CD4-positive, alpha-beta T cell treated with Interleukin-21 for 1 hour (primary cell): ENCODE measurements at regions not wholly inside any gene's neighbourhood (a gene's known extent, or its start where the extent isn't known, plus 50 kb on each side); places are given as distances from the start of the nearest gene placed in this dataset.
"Not testable (repeated sequence)": the region's sequence is repeated elsewhere in the genome, so short reads cannot be mapped to it uniquely, and the experiment has no call there.

Source experiments
- DNase-seq: peaks from one replicate; pipeline ENCODE4 v3.0.0-alpha.2; 2020

DNA sequence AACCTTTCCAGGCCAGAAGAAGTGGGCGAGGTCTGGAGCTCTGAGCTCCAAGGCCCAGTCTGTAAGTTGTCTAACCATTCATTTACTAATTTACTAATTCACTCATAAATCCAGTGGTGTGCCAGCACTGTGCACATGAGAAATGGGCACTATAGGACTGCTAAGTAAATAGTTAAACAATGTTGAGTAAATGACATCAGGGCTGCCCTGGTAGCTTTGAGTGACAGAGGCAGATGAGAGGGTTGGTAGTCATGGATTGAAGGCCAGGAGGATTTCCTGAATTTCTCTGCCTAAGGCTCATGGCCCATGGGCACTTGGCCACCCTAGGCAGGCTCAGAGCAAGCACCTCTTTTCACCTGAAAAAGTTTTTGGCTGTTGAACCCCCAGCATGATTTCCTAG, 216.9 kb upstream of the RXFP2 start:
- DNase-seq, result no peak

DNA sequence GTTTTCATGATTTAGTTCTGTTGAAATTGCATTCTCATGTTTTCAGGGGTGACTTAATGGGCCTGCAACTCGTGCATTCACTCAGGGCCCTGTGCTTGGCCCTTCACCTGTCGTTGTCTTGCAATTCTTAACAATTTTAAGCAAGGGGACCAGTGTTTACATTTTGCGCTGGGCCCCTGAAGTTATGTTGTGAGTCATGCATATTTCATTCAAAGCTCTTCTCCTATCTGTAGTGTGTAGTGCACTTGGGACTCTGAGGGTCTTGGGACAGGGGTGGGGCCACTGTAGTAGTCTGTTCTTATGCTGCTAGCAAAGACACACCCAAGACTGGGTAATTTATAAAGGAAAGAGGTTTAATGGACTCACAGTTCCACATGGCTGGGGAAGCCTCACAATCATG, 211.2 kb upstream of the RXFP2 start:
- DNase-seq, result no peak

DNA sequence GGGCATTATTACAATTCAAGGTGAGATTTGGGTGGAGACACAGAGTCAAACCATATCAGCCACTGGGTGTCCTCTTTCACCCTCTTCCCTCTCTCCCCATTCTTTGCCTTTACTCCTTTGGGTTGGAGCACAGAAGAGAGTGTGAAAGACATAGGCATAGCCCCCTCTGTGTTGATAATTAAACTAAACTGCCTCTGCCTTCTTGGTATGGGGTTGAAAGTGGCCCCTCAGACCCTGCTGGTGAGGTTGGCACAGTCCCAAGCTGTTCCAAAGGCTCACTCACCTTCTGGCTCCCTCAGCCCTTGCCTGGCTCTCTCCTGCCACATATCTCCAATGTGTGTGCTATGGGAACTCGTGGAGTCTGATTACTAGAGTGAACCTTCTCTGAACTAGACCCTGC, 210.6 kb upstream of the RXFP2 start:
- no peak for DNase-seq

DNA sequence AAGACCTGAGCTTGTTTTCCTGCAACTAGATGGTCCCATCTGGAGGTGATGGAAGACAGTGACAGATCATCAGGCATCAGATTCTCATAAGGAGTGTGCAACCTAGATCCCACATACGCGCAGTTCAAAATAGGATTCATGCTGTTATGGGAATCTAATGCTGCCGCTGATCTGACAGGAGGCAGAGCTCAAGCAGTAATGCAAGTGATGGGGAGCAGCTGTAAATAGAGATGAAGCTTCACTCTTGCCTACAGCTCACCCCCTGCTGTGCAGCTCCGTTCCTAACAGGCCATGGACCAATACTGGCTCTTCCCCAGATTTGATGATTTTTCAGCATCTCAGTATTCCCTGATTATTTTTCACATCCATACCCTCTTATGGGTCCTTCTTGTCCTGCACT, 208.4 kb upstream of the RXFP2 start:
- DNase-seq, result no peak

DNA sequence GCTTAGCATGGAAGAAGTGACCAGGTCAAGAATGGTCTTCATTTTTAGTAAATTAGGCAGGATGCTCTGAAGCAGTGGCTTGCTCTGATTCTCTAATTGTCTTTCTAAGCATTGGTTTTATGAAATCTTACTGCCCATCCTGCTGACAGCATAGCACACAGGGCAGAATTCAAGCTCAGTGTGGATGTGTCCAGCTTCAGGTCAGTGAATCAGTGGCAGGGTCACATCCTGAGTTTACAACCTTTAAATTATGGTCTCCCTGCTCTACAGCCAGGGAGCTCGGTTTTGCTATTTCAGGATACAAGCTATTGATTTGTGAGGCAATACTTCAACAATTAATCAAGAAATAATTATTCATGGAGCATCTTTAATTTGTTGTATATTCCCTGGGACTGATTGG, 202.3 kb upstream of the RXFP2 start:
- DNase-seq, result no peak

DNA sequence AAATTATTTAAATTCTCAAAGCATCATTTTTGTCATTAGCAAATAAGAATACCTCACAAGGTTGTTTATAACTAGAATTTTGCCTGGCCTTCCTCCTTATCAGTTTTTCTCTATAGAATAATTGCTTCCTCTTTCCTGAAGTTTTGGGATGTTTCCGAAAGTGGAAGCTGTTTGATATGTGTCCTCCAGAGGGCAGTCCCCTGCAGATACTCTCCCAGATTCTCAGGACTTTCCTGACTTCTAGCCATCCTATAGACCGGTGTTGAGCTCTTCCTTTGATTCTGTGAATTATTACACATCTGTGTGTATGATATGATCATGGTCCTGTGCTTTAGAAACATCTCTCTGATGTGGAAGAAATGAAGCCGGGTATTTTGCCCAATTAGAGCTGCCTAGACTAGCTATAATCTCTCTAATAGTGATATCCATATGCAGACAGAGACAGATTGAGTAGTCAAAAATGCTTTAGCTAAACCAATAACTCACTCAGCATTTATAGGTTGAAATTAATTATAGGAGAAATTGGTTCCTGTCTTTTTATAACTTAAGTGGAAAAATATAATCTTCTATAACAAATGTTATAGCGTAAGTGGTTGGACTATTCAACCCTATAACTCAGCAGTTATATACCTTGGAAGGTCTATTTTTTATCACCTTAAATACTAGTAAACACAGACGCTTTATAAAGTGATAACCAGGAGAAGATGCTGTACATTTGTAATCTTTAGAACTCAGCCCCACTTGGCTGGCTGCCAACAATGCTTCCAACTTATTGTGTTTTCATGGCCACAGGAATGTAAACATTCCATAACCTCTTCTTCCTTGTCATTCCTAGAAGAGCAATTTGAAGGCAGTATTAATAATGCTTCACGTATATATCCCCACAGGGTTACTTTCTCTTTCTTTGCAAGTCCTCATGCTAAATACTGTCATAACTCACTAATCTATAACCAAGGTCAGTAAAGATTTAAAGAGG, 201.0 kb upstream of the RXFP2 start:
- no peak for DNase-seq

DNA sequence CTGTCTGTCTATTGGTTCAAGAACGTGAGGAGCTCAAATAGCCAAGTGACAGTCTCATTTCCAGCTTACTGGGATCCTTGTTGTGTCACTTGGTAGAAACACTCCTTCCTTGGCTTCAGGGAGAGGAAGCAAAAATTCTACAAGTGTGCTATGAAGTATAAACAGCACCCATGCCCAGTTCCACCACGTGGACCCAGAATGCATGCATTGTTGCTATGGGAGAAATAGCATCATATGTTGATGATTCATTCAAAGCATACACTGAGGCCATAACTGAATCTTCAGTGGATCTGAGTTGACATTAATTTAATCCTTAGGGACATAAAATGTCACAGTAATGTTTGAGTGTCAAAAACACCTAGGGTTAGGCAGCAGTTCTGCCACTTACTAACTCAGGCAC, 199.0 kb upstream of the RXFP2 start:
- no peak for DNase-seq

DNA sequence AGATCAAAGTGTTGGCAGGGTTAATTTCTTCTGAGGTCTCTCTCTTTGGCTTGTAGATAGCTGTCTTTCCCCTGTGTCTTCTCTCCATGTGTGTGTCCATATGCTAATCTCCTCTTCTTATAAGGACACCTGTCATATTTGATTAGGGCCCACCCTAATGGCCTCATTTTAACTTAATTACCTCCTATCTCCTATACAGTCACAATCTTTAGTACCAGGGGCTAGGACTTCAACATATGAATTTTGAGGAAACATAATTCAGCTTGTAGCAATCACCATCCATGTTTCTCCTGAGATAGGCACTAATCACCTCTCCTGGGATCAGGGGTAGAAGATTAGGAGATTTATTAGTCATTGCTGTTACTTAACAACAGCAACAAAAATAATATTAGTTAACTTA, 196.1 kb upstream of the RXFP2 start:
- DNase-seq, result no peak

DNA sequence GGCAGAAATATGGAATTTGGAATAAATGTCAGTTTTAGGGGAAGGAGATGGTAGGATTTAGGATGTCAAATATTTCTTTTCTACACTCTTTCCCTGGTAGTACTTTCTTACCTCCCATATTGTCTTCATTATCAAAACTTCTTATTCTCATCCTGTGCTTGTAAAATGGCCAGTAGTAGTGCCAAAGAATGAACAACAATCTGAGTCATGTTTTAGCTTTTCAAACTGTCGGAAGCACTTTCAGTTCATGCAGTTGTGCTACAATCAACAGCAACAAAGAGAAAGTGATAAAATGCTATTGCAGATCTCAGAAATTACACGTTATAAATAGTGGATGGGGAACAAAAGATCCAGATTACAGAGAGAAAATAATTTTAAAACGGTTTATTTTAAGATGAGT, 193.7 kb upstream of the RXFP2 start:
- no peak for DNase-seq

DNA sequence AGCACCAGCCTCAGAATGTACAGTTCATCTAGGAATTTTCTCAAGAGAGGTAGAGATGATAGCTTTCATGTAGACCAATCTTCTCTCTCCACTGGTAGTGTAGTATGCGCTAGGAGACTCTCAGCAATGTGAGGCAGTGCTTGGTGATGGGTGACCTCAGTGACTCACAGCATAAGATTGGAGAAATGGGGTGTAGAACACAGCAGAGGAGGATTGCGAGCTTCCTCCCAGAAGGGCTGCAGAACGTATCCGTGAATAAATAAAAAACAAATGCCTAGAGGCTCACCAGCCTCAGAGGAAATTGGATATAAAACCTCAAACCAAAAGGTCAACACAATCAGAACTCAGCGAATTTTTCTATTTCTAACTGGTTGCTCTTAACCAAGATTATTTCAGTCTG, 182.9 kb upstream of the RXFP2 start:
- no peak for DNase-seq

DNA sequence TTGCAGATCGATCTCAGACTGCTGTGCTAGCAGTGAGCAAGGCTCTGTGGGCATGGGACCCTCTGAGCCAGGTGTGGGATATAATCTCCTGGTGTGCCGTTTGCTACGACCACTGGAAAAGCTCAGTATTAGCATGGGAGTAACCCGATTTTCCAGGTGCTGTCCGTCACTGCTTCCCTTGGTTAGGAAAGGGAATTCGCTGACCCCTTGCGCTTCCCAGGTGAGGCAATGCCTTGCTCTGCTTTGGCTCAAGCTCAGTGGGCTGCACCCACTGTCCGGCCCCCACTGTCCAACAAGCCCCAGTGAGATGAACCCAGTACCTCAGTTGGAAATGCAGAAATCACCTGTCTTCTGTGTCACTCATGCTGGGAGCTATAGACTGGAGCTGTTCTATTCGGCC, 155.1 kb upstream of the RXFP2 start:
- DNase-seq, result not testable (repeated sequence)

DNA sequence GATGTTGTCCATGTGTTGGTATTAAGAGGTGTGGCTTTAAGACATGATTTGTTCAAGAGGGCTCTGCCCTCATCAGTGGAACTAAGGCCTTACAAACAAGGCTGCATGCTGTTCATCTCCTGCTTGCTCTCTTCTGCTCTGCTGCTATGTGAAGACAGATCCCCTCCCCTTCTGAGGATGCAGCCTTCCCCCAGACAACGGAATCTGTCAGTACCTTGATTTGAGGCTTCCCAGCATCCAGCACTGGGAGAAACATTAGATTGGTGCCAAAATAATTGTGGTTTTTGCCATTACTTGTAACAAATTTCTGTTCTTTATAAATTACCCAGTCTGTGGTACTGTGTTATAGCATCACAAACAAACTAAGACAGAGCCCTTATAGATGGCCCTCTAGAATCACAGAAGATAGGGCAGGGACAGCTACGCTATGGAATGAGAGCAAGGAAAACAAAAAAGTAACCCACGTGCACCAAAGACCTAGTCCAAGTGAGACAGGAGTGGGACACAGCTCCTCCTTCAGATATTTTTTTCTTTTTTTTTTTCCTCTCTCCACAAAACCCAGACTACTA, 151.5 kb upstream of the RXFP2 start:
- no peak for DNase-seq

DNA sequence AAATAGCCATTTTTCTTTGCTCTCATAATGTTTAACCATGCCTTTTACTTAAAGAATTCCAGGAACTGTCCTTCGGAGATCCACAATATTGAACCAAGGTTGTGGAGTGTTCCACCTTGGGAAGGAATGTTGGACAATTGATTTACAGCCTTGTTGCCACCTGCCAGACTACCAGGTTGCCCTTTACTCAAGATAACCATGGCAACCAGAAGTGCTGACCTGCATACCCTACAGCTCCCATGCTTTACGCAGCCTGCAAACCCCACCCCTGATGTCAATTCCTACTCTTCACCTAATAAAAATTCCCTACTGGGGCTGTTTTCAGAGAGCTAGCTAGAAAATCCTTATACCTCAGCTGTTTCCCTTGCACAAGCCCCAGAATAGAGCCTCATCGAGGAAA, 151.0 kb upstream of the RXFP2 start:
- DNase-seq, result no peak

DNA sequence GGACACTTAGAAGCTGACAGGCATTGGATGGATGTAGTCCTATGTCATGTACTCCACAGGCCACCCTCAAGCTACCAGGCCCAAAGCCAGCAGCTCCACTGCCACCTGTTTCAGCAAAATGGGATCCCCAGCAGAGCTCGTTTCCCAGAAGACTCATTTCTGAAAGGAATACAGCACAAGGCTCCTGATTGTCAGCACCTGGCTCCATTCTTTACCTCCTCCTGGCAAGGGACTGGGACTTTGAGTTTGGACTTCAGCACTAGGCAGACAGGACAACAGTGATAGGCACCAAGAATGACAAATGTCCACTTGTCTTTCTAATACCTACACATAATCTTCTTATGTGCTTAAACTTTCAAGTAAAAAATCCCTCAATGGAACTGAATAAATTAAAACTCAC, 150.4 kb upstream of the RXFP2 start:
- no peak for DNase-seq

DNA sequence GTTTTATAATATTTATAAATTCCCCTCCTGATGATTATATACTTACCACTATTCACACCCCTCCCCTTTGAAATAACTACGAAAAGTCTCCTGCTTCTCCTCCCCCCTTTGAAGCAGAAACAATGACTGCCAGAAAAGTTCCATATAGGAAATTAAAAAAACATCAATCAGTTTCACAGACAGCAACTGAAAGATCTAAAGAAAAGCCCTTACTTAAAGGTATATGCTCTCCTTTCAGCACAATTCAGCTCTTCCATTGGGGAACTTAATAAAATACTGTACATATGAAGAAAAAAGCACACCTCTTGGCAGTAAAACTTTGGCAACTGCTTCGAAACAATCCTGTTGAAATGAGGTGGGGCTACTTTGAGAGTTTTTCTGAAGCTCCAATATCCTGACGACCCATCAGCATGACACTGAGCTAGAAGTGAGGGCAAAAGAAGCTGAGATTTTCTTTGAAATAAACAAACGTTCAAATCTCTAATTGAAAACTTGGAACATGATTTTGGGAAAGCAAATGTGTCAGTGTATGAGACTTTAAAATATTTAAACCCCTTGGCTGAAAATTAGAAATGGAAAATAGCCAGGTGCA, 147.6 kb upstream of the RXFP2 start:
- DNase-seq, result no peak

DNA sequence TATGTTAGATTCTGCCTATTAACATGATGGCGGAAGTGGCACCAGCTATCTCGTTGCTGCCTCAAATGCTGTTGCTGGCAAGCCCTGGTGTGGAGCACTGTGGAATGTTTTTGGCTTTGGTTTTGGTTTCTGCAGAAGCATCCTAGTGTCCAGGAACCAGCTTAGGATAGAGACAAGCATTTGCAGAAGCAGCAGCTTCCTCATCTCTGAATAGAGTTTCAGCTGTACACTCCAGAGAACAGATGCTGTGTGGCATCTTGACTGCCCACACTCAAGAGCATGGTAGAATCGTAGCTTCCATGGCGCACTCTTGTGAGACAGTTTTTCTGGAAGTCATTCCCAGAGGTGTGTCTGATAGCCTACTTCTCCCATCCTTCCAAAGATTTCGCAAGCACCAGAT, 145.3 kb upstream of the RXFP2 start:
- DNase-seq, result no peak

DNA sequence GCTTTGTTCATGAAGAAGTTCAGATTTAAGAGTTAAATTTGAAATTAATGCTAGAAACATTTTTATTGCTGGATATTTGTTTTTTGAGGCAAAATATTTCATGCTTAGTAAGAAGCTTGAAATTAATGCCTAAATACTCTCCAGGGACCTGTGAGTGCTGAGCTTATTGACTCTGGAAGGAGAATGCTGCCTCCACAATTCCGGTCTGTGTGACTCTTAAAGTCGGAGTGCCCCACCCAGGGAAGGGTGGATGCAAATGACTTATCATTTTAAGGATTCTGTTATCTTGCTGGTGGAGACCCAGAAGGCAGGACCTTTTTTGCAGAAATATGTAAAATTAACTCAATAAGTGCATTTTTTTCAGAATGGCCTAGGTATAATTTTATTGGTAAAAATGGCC, 143.8 kb upstream of the RXFP2 start:
- DNase-seq, result no peak

DNA sequence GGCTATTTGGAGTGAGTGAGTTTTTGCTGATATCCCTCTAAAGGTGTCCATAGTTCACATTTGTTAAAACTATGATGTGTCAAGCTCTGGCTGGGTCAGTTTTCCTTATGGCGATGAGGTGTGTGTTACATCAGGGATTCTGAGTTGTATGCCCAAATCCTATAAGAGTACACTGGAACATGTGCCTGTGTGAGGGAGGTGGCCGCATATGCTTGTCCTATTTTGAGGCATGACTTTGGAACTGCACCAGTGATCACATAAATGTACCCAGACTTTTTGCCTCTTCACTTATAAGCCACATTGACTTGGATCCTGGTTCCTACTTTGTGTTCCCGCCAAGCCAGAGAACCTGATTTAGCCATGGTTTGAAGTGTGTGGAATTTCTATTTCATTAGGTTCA, 140.3 kb upstream of the RXFP2 start:
- DNase-seq, result no peak

DNA sequence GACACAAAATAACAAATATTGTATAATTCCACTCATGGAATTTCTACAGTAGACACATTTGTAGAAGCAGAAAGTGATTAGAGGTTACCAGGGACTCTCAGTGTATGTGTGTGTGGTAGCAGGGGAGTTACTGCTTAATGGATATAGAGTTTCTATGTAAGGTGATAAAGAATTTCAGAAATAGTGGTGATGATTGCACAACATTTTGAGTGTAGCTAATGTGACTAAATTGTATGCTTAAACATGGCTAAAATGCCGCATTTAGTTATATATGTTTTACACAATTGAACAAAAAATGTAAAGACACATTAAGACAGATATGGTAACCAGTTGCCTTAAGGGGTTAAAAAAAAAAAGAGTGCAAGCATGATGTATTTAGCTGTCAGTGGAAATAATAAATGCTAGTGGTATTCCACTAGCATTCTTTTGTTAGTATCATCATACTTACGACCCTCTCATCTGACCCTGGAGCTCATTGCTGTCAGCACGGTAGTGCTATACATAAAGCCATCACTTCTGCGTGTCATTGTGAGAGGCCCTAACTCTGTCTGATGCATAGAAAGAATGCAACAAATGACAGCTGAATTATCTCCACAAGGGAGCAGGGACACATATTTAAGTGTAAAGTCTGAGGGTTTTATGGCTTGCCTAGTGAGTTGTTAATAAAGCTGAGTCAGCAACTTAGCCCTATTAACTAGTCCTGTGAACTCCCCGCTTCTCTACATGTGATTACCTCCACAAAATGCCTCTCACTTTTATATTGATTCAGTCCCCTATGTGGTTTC, 134.1 kb upstream of the RXFP2 start:
- no peak for DNase-seq

DNA sequence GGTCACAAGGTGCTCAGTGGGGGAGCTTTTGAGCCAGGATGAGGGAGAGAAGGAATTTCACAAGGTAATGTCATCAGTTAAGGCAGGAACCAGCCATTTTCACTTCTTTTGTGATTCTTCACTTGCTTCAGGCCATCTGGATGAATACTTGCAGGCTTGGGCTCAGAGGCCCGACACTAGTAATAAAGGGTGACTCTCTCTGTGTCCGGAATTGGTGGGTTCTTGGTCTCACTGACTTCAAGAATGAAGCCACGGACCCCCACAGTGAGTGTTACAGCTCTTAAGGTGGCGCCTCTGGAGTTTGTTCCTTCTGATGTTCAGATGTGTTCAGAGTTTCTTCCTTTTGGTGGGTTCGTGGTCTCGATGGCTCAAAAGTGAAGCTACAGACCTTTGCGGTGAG, 131.8 kb upstream of the RXFP2 start:
- DNase-seq, result not testable (repeated sequence)

DNA sequence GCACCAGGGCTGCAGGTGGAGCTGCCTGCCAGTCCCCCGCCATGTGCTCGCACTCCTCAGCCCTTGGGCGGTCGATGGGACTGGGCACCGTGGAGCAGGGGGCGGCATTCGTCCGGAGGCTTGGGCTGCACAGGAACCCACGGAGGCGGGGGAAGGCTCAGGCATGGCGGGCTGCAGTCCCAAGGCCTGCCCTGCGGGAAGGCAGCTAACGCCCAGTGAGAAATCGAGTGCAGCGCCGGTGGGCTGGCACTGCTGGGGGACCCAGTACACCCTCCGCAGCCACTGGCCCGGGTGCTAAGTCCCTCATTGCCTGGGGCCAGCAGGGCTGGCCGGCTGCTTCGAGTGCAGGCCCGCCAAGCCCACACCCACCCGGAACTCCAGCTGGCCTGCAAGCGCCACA, 130.5 kb upstream of the RXFP2 start:
- not testable (repeated sequence) for DNase-seq

DNA sequence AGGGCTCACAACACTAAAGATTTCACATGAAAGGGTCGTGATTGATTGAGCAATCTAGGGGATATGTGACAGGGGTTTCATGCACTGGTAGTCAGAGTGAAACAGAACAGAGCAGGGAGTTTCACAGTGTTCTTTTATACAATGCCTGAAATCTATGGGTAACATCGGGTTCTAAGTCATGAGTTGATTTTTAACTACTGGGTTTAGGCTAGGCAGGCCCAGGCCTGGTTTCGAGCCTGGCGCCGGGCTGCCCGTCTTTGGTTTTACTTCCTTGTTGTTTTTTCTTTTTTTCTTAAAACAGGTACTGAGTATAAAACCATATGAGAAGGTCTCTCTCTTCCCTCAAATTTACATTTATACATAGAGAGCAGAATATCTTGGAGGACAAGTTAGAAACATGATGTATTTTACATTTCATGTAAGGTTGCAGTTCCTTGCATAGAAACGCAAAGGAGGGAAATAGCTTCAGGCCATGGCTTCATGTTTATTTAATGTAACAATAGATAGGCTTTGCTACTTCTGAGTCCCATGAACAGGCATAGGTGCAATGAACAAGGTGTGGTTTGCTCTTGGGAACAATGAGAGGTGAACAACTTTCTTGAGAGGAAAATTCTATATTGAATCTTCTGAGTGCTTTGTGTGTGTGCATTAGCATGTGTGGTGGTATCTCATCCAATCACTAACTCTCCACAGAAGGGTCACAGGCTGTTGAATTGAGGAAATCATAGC, 128.9 kb upstream of the RXFP2 start:
- no peak for DNase-seq

DNA sequence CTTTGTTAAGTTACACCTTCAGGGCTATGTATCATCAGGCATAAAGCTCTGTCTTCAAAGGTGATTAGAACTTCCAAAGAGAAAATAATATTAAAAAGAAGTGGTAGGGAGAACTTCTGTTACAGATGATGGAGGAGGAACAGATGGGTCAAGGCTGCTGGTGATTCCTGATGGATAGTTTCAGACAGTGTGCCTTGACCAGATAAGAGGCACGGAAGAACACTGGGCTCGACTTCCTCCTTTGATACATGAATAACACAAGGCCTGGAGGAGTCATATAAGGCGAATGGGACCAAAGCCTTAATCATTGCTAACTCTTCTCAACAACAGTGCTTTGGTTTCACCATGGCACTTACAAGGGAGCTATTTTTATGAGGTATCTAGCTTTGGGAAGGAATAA, 128.1 kb upstream of the RXFP2 start:
- no peak for DNase-seq
